ENCODE measurements at regions not wholly inside any gene's neighbourhood (a gene's known extent, or its start where the extent isn't known, plus 50 kb on each side); places are given as distances from the start of the nearest gene placed in this dataset.

DNA sequence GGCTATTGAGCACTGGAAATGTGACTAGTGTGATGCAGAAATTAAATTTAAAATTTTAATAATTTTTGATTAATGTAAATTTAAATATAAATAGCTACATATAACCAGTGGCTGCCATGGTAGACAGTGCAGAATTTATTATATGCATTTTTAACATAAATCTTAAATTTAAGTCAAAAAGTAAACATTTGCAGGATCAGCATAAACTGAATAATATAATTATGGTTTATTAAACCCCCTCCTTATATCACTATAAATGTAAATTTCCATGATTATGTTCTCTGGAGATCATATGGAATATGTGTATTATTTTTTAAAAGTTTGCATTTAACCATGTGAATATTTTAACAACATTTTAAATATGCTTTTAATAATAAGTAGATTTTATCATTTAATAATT is 155.8 kb downstream of the TEX13C start:
- TF ChIP-seq, protein P1, sequence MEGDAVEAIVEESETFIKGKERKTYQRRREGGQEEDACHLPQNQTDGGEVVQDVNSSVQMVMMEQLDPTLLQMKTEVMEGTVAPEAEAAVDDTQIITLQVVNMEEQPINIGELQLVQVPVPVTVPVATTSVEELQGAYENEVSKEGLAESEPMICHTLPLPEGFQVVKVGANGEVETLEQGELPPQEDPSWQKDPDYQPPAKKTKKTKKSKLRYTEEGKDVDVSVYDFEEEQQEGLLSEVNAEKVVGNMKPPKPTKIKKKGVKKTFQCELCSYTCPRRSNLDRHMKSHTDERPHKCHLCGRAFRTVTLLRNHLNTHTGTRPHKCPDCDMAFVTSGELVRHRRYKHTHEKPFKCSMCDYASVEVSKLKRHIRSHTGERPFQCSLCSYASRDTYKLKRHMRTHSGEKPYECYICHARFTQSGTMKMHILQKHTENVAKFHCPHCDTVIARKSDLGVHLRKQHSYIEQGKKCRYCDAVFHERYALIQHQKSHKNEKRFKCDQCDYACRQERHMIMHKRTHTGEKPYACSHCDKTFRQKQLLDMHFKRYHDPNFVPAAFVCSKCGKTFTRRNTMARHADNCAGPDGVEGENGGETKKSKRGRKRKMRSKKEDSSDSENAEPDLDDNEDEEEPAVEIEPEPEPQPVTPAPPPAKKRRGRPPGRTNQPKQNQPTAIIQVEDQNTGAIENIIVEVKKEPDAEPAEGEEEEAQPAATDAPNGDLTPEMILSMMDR (IDR thresholded peaks at IDR 0.05) = no peak
- TF ChIP-seq POLR2A (IDR thresholded peaks at IDR 0.05) = no peak
- TF ChIP-seq POLR2AphosphoS5 (IDR thresholded peaks at IDR 0.05) = no peak
